NCI-H774 (cell line): ENCODE measurements at regions not wholly inside any gene's neighbourhood (a gene's known extent, or its start where the extent isn't known, plus 50 kb on each side); places are given as distances from the start of the nearest gene placed in this dataset.
"Not testable (repeated sequence)": the region's sequence is repeated elsewhere in the genome, so short reads cannot be mapped to it uniquely, and the experiment has no call there.

Experiments
- DNase-seq: peaks from one replicate; lab custom pipeline; 2025; lab: John Stamatoyannopoulos, UW

DNA sequence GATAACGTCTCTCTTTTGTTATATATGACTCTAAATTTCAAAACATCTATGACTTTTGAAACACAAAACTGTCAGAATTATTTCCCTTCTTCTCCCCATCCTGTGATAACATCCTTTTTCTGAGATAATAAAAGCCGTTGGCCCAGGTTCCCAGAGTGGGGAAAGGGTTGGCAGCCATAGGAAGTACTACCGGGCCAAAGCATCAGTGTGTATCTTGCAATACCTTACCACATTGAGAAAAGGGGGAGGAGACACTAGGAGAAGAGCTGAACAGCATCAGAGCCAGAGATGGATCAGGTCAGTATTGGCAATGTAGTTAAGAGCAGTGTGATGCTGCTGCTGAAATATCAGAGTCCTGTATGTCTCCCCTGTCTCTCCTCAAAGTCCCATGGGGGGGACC is 210.0 kb upstream of the PROK2 start:
- DNase-seq: no peak

DNA sequence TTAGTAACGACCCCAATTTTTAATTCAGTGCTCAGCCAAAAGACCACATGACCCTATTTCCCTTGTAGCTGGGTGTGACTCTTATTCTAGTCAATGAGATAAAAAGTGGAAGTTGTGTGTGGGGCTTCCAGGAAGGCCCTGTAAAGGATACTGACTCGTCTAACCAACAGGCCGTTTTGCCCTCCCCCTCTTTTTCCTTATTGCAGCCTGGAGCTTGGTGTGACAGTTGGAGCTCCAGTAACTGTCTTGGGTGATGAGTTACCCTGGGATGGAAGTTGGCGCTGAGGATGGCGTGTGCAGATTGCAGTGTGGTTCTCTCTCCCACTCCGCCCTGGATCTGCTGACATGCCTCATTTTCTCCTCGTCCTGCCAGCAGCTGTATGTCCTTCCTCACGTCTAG is 209.3 kb upstream of the PROK2 start:
- DNase-seq: no peak

DNA sequence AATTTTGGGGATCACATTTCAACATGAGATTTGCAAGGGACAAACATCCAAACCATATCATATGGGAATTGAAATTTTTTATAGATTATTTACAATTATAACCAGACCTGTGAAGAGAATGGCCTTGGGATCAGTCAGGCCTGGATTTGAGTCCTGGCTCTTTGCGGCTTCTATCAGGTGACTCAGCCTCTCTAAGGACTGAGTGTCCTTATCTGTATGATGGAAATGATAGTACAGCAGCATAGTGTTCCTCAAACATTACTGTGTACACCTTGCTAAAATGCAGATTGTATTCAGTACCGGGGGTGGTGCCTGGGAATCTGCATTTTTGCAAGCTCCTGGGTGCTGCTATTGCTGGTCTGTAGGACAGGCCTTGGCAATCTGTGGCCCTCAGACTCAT is 206.7 kb upstream of the PROK2 start:
- no peak for DNase-seq

DNA sequence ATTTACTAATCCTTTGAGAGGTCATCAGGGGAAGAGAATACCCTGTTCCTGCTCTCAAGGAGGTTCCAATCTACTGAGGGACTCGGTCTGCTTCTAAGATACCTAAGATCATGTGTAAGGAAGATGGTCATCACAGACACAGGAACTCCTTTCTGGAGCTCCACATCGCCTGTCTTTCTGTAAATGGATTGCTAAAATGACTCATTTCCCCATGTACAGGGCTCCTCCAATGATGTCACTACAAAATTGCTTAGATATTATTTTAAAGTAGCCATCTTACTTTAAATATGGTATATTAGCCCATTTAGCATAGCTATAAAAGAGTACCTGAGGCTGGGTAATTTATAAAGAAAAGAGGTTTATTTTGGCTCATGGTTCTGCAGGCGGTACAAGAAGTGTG is 206.1 kb upstream of the PROK2 start:
- DNase-seq: no peak

DNA sequence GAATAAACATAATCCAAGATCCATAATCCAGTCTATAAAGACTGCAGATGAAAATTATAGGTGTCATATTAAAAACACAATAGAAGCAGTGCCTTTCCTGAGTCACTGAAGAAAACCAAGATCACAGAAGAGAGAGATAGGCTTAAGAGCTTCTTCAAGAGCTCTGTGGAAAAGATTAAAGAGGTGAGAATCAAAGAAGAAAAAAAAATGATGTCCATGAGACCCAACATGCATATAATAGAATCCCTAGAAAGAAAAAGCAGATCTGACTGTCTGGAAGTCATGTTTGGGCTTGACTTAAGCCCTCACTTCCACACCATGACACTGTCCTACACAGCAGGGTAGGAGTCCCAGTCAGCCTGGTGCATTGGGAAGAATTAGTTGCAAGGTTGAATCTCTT is 205.6 kb upstream of the PROK2 start:
- no peak for DNase-seq

DNA sequence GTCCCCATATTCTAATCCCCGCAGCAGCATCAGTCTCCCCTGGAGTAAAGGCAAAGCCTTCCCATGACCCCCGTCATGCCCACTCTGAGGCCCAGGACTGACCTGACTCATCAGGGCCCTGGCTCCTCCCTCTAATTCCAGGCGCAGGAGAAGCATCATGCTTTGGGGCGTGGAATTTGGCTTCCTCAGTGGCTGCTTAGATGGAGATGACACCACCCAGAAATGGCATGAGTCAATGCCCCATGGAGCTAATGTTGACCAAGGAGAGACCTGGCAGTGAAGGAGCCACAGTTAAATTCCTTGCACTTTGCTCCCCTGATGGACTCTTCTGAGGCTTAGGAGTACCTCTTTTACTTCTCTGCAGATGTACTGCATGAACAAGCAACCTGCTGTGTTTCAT is 204.2 kb upstream of the PROK2 start:
- no peak for DNase-seq

DNA sequence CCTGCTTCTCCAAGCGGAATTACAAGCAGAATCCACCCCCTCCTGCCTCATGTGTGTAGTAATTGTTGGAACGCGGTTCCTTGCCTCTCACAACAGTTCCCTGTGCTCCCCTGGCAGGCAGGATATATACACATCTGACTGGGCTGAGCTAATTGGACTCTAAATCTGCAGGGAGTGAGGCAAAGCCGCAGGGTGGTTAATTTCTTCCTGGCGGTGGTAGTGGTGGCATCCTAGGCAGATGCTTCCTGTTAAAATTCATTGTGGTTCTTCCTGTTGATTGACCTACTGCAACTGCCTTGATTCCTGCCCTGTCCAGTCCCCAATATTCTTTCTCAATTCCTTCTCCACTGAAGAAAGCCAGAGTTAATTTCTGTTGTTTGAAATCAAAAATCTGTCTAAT is 202.9 kb upstream of the PROK2 start:
- DNase-seq: no peak

DNA sequence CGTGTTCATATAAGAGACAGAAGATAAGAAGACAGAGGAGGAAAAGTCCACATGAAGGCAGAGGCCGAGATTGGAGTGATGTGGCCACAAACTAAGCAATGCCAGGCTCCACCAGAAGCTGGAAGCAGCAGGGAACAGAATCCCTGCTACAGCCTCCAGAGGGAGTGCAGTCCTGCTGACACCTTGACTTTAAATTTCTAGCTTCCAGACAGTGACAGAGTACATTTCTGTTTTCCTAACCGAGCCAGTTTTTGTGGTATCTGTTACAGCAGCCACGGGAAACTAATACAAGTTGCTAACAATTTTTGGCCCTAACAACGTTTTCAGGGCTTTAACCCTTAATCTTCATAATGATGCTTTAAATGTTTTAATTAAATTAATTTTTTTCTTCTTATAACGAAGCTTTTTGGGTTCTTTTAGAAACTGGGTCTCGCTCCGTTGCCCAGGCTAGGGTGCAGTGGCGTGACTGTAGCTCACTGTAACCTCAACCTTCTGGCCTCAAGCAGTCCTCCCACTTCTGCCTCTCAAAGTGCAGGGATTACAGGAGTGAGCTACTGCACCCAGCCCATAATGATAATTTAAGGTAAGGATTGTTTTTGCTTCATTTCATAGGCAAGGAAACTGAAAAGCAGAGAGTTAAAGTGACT is 202.3 kb upstream of the PROK2 start:
- no peak for DNase-seq

DNA sequence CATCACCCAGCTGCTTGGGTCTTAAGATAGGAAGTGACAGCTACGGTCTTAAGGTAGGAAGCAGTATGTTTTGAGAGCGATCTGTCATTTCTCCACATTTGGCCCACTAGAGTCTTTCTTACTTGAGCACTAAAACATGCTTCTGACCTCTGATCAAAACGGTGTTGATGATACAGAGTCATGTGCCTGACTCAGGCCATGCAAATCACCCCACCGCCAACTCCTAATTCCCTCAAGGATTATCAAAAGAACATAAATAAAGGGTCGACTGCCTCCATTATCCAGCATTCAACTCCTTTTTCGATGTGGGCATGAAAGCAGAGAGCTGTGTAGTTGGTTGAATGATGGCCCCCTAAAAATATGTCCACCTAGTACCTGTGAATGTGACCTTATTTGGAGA is 201.7 kb upstream of the PROK2 start:
- no peak for DNase-seq

DNA sequence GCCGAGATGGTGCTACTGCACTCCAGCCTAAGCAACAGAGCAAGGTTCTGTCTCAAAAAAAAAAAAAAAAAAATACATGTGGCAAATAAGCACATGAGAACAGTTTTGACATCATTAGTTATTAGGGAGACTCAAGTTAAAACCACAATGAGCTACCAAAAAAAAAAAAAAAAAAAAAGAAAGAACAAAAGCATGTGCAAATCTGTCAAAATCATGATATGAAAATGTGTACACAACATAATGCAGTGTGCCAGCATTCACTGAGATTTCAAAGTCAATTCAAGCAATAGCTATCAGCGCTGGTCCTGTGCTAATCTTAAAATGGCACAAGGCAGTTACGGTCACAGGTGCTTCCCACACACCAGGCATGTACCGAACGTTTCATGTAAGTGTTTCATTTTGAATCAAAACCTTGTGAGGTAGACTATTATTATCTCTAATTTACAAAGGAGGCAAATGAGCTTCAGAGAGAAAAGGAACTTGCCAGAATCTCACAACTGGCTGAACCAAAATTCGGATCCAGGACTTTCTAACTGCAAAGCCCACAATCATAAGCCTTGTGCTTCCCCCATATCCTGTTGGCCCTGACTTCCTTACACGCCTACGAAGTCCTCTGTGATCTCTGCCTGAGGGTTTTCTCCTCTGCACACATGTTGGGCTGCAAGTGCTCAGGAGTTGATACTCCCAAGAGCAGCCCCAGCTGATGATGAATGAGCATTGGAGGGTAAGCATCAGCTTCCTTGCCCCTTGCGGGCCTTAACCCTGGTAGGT is 200.1 kb upstream of the PROK2 start:
- DNase-seq: no peak

DNA sequence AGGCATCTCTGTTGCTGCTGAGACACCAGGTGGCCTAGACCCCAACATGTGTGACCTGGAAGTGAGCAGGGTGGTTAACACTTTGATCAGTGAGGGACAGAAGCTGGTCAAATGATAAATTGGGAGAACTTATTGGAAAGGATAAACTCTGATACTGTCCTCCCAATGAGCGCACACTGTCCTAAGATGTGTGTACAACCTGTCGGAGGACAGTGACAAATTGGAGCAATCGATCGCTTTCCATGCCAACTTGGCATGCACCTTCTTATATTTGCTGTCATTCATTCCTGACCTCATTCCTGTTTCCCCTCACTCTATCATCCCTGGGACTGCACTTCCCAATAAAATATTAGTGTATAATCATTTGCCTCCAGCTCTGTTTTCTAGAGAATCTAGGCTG is 198.7 kb upstream of the PROK2 start:
- DNase-seq: no peak

DNA sequence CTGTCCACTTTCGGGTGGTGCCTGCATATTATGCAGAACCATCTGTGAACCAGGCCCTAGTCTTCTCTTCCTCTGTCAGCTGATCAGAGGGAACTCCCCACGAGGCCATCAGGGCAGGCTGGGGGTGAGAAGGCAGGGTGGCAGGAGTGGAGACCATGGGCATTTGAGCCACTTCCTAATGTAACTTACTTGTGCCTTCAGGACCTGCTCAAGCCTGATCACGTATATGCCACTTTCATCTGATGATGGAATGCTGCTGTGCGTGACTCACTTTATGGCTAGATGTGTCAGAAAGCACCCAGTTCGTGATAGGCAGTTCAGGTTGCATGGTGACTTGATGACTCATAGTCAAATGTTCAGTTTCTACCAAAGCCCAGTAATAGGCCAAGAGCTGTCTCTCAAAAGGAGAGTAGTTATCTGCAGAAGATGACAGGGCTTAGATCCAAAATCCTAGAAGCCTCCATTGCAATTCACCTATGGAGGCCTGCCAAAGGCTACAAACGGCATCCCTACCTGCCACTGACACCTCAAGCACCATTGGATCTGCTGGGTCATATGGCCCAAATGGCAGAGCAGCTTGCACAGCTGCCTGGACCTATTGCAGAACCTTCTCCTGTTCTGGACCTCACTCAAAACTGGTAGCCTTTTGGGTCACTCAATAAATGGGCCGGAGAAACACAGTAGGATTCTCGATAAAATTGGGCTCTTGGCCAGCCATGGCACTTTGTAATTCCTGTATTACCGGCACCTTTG is 197.7 kb upstream of the PROK2 start:
- DNase-seq: not testable (repeated sequence)

DNA sequence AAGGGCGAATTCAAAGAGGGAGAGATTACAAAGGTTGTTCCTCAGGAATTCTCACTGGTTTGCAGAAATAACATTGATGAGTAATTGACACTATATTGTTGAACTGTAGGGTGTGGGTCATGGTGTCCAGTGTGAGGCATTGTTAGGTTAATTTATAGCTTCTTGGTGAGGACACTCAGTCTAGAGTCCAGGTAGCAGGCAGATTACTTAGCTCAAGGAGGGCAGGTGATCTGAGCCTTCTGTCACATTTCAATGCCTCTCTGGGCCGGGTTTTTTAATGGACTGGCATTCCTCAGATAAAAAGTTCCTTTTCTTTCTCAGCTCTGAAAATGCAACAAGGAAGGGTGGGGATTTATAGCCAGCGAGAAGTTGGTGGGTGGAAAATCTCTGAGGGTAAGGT is 194.2 kb upstream of the PROK2 start:
- no peak for DNase-seq

DNA sequence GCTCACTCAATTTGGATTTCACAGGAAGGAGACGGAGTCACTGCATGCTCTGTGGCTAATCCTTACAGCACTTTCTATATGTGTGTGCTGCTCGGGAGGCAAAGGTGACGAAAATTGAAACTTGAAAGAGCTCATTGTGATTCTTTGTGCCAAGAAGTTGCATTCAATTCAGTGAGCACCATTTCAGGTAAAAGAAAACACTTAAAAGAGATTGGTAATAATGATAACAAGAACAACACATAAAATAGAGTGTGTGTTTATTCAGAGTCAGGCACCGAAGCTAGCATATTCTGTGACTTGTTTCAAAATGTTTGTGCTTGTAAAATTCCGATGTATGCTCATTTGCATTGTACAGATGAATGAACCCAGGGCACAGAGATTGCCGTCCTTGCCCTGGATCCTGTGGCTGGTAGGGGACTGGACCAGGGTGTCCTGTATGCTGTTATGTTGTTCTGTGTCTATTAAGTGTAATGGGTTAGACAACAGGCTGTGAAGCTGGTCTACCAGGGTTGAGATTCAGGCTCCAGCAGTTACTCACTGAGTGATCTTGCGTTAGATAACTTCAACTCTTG is 193.3 kb upstream of the PROK2 start:
- no peak for DNase-seq

DNA sequence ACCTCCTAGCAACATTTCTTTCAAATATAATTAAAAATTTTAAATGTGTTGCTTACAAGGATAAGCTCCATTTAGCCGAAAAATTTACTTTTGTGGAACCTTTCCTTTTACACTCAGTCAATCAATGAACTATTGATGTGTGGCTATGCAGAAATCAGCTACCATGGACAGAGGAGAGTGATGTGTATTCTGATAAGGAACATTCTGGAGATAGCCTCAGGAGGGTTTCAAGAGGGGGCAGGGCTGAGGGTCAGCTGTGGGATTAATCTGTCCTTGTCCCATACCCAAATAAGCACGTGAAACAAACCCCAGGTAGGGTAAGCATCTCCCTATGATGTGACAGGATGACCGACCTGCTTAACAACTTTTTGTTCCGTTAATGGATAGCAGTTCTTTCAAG is 192.6 kb upstream of the PROK2 start:
- no peak for DNase-seq

DNA sequence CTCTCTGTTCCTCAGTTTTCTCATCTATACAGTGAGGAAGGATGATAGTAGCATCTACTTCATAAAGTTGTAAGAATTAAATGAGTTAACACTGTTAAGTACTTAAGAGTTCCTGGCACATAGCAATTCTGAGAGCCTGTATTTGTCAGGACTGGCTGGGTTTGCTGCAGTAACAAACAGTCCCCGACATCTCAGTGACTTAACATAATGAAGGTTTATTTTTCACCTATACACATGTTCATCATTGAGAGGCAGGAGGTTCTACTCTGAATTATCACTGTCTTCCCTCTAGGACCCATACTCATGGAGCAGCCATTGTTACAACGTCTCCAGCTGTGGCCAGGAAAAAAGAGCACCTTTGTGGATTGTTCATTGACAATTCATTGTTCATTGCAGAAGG is 190.6 kb upstream of the PROK2 start:
- no peak for DNase-seq

DNA sequence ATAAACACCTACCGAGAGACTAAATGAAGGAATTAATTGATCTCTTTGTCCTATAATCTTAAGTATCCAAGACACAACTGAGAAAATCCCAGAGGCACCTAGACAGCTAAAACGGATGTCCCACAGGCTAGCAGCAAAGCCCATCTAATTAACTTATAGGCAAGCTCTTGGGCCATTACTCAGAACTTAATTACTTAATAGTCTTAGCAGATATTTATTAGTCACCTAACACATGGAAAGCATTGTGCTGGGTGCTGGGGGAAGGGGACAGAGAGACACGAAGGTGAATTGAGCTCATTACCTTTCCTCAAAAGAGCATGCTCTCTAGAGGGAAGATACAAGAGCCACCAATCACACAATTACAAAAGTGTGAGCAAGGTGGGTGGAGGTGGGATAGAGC is 189.8 kb upstream of the PROK2 start:
- no peak for DNase-seq

DNA sequence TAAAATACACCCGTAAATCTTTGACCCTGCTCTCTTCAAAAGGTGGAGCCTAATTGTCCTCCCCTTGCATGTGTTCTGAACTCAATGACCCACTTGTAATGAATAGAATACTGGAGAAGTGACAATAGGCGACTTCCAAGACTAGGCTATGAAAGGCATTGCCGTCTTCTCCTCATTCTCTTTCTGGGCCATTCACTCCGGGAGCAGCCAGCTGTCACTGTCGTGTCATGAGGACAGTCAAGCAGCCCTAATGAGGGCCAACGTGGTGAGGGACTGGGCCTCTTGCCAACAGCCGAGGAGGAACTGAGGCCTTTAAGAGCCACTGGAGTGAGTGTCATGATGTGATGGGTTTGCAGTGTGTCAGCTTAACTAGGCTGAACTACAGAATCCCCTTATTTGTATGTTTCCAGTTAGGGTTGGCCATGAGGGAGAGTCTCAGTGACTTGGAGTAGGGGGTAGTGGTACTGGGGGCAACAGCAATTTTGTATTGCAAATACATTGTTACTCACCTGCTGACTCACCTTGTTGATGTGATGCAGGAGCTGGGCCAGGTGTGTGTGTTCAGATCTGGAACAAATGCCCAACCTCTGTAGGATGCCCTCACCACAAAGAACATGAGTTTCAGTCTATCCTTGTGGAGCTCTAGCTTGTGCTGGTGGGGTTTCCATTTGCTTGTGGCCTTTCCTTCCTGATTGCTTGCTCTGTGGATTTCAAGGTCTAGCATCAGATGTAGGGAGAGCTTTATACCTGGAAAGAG is 188.5 kb upstream of the PROK2 start:
- peak; percentile 26 for DNase-seq

DNA sequence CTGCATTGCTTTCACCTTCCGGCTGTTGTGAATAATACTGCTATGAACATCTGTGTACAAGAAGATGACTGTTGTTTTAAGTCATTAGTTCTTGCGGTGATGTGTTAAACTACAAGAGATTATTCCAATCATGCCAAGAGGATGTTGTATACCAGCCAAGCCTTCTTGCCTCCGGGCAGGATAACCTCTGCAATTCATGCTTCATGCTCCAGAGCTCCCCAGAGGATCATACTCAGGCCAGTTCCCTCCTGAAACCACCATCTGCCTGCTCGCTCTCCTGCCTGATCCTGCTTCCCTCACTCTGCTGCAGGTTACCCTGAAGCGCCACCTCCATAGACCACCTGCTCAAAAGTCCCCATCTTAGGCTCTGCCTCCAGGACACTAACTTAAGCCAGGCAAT is 187.1 kb upstream of the PROK2 start:
- no peak for DNase-seq

DNA sequence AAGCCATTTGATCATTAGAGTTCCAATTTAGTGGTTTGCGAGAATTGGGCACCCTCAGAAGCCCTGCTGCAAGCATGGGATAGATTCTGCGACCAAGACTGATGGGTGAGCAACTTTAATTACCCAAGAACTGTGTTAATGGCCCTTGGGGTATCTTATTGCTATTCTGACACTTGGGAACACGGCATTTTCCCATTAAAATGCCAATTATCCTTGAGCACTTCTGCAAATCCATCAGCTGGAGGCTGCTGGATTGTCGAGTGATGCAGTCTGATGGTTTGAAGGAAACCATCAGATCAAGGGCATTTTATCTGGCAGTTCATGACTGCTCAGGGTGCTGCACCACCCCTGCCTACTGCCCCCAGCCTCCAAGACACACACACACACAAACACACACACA is 183.6 kb upstream of the PROK2 start:
- DNase-seq: no peak

DNA sequence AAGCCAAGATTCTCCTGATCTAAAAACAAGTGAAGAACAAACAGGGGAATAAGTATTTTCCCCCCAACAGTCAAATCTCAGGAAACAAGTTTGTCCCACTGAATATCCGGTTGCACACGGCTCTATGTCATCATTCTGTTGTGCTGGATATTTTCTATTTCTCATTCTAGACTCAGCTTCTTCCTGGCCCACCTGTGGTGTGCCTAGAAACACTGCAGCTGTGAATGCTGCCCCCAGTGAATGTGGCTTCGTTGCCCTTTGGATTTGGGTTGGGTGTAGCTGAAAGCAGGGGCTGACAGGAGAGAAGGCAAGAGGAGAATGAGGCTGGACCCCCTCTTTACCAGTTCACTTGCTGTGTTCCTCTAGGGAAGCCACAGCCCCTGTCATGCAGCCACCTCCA is 181.2 kb upstream of the PROK2 start:
- DNase-seq: no peak

DNA sequence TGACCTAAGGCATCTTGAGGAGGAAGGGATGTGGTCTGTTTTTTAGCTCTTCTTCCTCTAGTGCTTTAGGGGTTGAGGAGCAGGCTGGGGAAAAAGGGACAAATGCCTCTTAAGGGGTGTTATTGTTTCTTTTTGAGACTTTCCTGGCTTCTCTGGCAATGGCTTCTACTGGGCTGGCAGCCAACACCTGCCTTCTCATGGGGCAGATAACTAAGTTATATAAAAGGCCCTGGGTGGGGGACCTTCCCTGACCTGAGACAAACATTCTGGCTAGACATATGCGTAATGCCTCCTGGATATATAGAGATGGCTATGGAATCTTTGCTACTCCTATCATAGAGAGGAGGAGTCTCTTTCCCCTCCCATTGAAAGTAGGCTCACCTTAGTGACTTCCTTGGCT is 179.2 kb upstream of the PROK2 start:
- no peak for DNase-seq
